ENCODE measurements at regions not wholly inside any gene's neighbourhood (a gene's known extent, or its start where the extent isn't known, plus 50 kb on each side); places are given as distances from the start of the nearest gene placed in this dataset.

GRCh38 chr16:49127103-49127502, 154.5 kb downstream of the CBLN1 start:
- TF ChIP-seq EZH2 (IDR thresholded peaks at IDR 0.05) (no peak), POLR2AphosphoS5 (IDR thresholded peaks at IDR 0.05; ENCODE audit: borderline replicate concordance, low read depth, low read length) (no peak), FOXP2 (optimal IDR thresholded peaks at IDR 0.05; ENCODE audit: control extremely low read depth, extremely low read length, insufficient read depth) (no peak)
